ENCODE measurements at regions not wholly inside any gene's neighbourhood (a gene's known extent, or its start where the extent isn't known, plus 50 kb on each side); places are given as distances from the start of the nearest gene placed in this dataset.

GRCh38 chr5:63596254-63596653 lies 366.0 kb downstream of the HTR1A start:
- no peak overlapping the region for H3K4me3 ChIP-seq
- no peak for DNase-seq
- no peaks in the 10 kb centered on the region for H3K36me3 ChIP-seq
- H3K27ac ChIP-seq, result no peak overlapping the region
- no peak for TF ChIP-seq CTCF (IDR thresholded peaks at IDR 0.05)
- no peak for TF ChIP-seq POLR2A (IDR thresholded peaks at IDR 0.05)
- peaks cover 0 to 3% (median 0%) of the 10 kb centered on the region in 4 donors for H3K9me3 ChIP-seq
- no peaks in the 10 kb centered on the region for H3K27me3 ChIP-seq
- H3K4me1 ChIP-seq, result no peaks in the 10 kb centered on the region

GRCh38 chr5:63573380-63573779 lies 388.9 kb downstream of the HTR1A start:
- no peaks in the 10 kb centered on the region for H3K4me1 ChIP-seq

GRCh38 chr5:63572740-63573139 lies 389.5 kb downstream of the HTR1A start:
- Histone ChIP-seq H3K4me3 (no peak overlapping the region), H3K27ac (no peak overlapping the region), H3K9me3 (no peaks in the 10 kb centered on the region), H3K36me3 (no peaks in the 10 kb centered on the region), H3K4me1 (no peaks in the 10 kb centered on the region), H3K27me3 (no peaks in the 10 kb centered on the region)
- no peak for DNase-seq
- TF ChIP-seq CTCF (IDR thresholded peaks at IDR 0.05) (no peak), POLR2A (IDR thresholded peaks at IDR 0.05) (no peak)

More at GRCh38 chr5:63573380-63573779, 388.9 kb downstream of the HTR1A start:
- Histone ChIP-seq H3K9me3 (no peaks in the 10 kb centered on the region), H3K27ac (no peak overlapping the region), H3K36me3 (no peaks in the 10 kb centered on the region), H3K27me3 (no peaks in the 10 kb centered on the region), H3K4me3 (no peak overlapping the region)
- DNase-seq, result no peak
- TF ChIP-seq POLR2A (IDR thresholded peaks at IDR 0.05), result no peak
- no peak for TF ChIP-seq CTCF (IDR thresholded peaks at IDR 0.05)

GRCh38 chr5:63570752-63571151 lies 391.5 kb downstream of the HTR1A start:
- no peaks in the 10 kb centered on the region for H3K27me3 ChIP-seq
- no peaks in the 10 kb centered on the region for H3K36me3 ChIP-seq
- no peak overlapping the region for H3K4me3 ChIP-seq
- H3K27ac ChIP-seq, result no peak overlapping the region
- H3K9me3 ChIP-seq, result no peaks in the 10 kb centered on the region
- no peaks in the 10 kb centered on the region for H3K4me1 ChIP-seq
- DNase-seq, result no peak
- TF ChIP-seq CTCF (IDR thresholded peaks at IDR 0.05), result no peak
- TF ChIP-seq POLR2A (IDR thresholded peaks at IDR 0.05), result no peak

GRCh38 chr5:63564789-63565188 lies 397.5 kb downstream of the HTR1A start:
- Histone ChIP-seq H3K36me3 (no peaks in the 10 kb centered on the region), H3K27me3 (no peaks in the 10 kb centered on the region), H3K4me1 (no peaks in the 10 kb centered on the region), H3K4me3 (no peak overlapping the region), H3K9me3 (no peaks in the 10 kb centered on the region), H3K27ac (no peak overlapping the region)
- DNase-seq, result no peak
- no peak for TF ChIP-seq POLR2A (IDR thresholded peaks at IDR 0.05)
- no peak for TF ChIP-seq CTCF (IDR thresholded peaks at IDR 0.05)

Data from Peyer's patch (tissue), 4 donors.